NCI-H2196 treated with DMSO at 0.1 percent for 48 hours (cell line): ENCODE measurements at regions not wholly inside any gene's neighbourhood (a gene's known extent, or its start where the extent isn't known, plus 50 kb on each side); places are given as distances from the start of the nearest gene placed in this dataset.

Source experiments
- DNase-seq: peaks from one replicate; lab custom pipeline; 2025; ENCODE audit not compliant: unreplicated experiment; lab: John Stamatoyannopoulos, UW

- DNase-seq: no peak
Measured at GRCh38 chr5:27315363-27316270, 277.2 kb upstream of the CDH9 start.

DNA sequence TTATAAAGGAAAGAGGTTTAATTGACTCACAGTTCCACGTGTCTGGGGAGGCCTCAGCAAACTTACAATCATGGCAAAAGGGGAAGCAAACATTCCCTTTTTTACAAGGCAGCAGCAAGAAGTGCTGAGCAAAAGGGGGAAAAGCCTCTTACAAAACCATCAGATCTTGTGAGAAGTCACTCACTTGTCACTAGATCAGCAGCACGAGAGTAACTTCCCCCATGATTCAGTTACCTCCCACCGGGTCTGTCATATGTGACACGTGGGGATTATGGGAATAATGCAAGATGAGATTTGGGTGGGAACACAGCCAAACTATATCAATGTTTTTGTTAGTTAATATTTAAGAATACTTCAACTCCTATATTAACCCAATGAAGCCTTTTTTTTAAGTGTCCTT lies 275.2 kb upstream of the CDH9 start:
- DNase-seq: no peak

GRCh38 chr5:27312291-27312893 lies 274.0 kb upstream of the CDH9 start:
- DNase-seq: no peak

DNA sequence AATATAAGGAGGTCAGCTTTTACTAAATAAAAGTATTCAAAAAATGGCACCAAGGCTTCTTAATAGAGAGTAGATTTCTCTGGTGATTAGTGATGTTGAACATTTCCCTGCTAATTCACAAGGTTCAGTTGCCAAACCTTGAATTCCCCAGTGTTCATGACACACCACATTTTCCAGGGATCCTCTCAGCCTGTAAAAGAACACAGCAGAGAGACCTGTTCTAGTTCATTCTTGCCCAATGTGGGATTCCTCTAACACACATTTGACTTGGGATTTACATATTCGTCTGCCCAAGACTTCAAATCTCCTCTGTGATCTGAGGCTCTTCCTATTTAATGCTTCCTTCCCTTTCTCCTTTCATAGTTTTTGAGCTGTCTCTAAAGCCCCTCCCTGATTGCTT lies 273.2 kb upstream of the CDH9 start:
- DNase-seq: no peak

DNA sequence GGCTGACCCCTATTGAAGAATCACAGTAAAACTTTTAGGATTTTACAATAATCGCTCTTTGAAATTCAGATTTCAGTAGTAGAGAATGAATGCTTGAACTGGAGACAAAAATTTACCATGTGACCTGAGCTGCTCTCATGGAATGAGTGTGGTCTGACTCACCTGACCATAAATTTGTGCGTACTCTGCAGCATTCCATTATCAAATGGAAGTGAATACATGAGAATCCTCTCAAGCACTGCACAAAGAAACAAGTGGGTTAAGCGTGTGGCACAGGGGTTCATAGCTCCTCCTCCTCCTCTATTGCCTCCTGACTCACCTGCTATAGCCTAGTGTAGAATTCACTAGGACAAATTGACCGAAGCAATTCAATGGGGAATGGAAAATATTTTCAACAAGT lies 269.8 kb upstream of the CDH9 start:
- no peak for DNase-seq

GRCh38 chr5:27290172-27290571 lies 251.8 kb upstream of the CDH9 start:
- no peak for DNase-seq

- DNase-seq: no peak
Measured at GRCh38 chr5:27276119-27276518, 237.7 kb upstream of the CDH9 start.

GRCh38 chr5:27275345-27275744 lies 237.0 kb upstream of the CDH9 start:
- no peak for DNase-seq

- no peak for DNase-seq
Measured at GRCh38 chr5:27269766-27270165, 231.4 kb upstream of the CDH9 start.

DNA sequence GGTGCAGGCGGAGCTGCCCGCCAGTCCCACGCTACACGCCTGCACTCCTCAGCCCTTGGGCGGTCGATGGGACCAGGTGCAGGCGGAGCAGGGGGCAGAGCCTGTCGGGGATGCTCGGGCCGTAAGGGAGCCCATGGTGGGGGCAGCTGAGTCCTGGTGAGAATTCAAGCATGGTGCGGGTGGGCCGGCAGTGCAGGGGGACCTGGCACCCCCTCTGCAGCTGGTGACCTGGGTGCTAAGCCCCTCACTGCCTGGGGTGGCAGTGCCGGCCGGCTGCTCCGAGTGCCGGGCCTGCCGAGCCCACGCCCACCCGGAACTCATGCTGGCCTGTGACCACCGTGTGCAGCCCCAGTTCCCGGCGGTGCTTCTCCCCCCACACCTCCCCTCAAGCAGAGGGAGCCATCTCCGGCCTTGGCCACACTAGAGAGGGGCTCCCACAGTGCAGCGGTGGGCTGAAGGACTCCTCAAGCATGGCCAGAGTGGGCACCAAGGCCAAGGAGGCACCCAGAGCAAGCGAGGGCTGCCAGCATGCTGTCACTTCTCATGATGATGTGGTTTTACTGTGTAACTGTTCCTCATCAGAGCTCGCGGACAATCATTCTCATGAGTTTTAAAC lies 228.9 kb upstream of the CDH9 start:
- DNase-seq: no peak

DNA sequence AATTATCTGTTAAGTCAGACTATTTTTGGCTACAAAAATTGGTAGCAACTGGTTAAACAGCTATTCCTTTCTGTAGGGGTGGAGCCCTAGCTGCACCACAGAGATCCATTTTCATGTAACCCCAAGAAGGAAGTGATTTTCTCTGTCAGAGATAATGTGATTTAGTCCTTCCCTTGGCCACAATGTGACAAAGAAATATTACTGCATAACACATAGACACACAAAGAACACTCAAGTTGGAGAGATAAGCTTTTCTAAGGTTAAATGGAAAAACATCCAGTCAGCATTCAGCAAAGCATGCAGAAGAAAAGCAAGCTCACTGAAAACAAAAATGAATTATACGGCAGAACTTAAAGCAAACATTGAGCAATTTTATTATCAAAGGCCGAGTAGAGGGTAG lies 227.8 kb upstream of the CDH9 start:
- no peak for DNase-seq

- no peak for DNase-seq
Measured at GRCh38 chr5:27257696-27258095, 219.3 kb upstream of the CDH9 start.

- no peak for DNase-seq
Measured at GRCh38 chr5:27252911-27253310, 214.5 kb upstream of the CDH9 start.

- no peak for DNase-seq
Measured at GRCh38 chr5:27242258-27242626, 203.9 kb upstream of the CDH9 start.

DNA sequence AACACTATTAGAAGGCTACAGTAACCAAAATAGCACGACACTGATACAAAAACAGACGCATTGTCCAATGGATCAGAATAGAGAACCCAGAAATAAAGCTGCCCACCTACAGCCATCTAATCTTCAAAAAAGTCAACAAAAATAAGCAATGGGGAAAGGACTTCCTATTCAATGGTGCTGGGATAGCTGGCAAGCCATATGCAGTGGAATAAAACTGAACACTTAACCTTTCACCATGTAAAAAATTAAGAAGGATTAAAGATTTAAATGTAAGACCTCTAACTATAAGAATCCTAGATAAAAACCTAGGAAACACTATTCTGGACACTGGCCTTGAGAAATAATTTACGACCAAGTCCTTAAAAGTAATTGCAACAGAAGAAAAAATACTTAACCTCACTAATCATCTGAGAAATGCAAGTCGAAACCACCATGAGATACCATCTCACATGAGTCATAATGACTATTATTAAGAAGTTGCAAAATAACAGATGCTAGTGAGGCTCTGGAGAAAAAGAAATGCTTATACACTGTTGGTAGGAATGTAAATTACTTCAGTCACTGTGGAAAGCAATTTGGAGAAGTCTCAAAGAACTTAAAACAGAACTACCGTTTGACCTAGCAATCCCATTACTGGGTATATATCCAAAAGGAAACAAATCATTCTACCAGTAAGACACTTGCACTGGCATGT lies 203.3 kb upstream of the CDH9 start:
- no peak for DNase-seq

GRCh38 chr5:27240791-27241190 lies 202.4 kb upstream of the CDH9 start:
- DNase-seq: no peak

DNA sequence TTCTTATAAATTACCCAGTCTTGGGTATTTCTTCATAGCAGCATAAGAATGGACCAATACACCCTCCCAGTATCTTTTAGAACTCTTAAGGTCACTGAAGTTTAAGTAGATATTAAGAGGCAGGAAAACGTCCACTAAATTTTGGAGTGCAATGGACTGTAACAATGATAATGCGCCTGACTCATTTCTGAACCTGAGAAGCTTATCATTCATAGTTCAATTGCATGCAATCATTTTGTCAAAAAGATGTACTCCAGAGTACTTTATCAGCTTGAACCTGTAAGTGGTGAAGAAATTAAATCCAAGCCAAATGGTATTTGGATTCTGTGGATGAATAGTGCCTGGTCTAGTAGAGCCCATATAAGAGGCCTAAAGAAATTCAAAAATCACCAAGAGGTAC lies 196.5 kb upstream of the CDH9 start:
- DNase-seq: no peak

DNA sequence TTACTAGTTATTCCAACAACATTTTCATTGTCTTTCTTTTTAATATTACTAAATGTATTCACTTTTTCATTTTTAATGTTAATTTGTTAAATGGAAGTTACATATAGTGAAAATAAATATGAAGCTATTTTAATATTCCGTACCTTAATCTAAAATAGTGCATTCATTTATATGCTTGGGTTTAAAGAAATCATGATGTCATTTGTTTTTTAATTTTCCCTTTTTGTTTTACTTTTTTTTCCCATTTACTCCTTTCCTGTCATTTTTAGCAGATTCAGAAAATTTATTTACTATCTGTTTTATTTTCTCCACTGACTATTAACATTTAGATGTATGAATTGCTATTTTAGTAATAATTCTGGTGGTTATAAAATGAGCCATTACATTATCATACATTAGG lies 183.0 kb upstream of the CDH9 start:
- DNase-seq: no peak

GRCh38 chr5:27220752-27221151 lies 182.4 kb upstream of the CDH9 start:
- DNase-seq: no peak

DNA sequence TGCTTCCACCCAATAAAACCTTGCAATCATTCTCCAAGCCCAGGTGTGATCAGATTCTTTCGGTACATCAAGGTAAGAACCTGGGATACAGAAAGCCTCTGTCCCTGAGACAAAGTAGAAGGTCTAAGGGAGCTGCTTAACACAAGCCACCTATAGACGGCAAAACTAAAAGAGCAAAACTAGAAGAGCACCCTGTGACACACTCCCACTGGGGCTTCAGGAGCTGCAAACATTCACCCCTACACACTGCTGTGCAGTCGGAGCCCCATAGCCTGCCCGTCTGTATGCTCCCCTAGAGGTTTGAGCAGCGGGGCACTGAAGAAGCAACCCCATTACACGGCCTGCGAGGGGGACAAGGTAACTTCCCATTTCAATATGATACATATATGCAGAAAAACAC lies 179.6 kb upstream of the CDH9 start:
- DNase-seq: no peak

- DNase-seq: no peak
Measured at GRCh38 chr5:27217155-27217956, 179.0 kb upstream of the CDH9 start.
